ENCODE measurements at regions not wholly inside any gene's neighbourhood (a gene's known extent, or its start where the extent isn't known, plus 50 kb on each side); places are given as distances from the start of the nearest gene placed in this dataset.

- no peaks in the 10 kb centered on the region for H3K27me3 ChIP-seq (ENCODE audit: control insufficient read depth, insufficient read depth, low read length)
- POLR2A ChIA-PET, result no interaction called here
- no peak for DNase-seq (ENCODE audit: low read depth)
- TF ChIP-seq, protein P1, sequence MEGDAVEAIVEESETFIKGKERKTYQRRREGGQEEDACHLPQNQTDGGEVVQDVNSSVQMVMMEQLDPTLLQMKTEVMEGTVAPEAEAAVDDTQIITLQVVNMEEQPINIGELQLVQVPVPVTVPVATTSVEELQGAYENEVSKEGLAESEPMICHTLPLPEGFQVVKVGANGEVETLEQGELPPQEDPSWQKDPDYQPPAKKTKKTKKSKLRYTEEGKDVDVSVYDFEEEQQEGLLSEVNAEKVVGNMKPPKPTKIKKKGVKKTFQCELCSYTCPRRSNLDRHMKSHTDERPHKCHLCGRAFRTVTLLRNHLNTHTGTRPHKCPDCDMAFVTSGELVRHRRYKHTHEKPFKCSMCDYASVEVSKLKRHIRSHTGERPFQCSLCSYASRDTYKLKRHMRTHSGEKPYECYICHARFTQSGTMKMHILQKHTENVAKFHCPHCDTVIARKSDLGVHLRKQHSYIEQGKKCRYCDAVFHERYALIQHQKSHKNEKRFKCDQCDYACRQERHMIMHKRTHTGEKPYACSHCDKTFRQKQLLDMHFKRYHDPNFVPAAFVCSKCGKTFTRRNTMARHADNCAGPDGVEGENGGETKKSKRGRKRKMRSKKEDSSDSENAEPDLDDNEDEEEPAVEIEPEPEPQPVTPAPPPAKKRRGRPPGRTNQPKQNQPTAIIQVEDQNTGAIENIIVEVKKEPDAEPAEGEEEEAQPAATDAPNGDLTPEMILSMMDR (IDR thresholded peaks at IDR 0.05; ENCODE audit: insufficient read depth, low read depth, low read length), result no peak
- CTCF ChIA-PET, result interaction anchor here (0.7 to 2.5 kb wide), 5 partner anchors 8 to 38 kb away, joined by 3 to 8 read pairs (median 4); no protein-coding TSS in a partner anchor
- H3K36me3 ChIP-seq (ENCODE audit: control insufficient read depth, insufficient read depth, low read length), result no peaks in the 10 kb centered on the region
- no peak overlapping the region for H3K4me3 ChIP-seq (ENCODE audit: low read depth, low read length)
These were observed 159.4 kb upstream of the NR3C1 start for GRCh38 chr5:143562935-143563334.

- no peaks in the 10 kb centered on the region for H3K36me3 ChIP-seq (ENCODE audit: control insufficient read depth, insufficient read depth, low read length)
- no peak for DNase-seq (ENCODE audit: low read depth)
- CTCF ChIA-PET, result interaction anchor here (1.4 to 2.5 kb wide), 2 partner anchors 8 to 15 kb away, joined by 4 to 8 read pairs; no protein-coding TSS in a partner anchor
- POLR2A ChIA-PET, result no interaction called here
- no peak overlapping the region for H3K4me3 ChIP-seq (ENCODE audit: low read depth, low read length)
- no peaks in the 10 kb centered on the region for H3K27me3 ChIP-seq (ENCODE audit: control insufficient read depth, insufficient read depth, low read length)
- TF ChIP-seq, protein P1 (IDR thresholded peaks at IDR 0.05; ENCODE audit: insufficient read depth, low read depth, low read length), result no peak
These were observed 157.7 kb upstream of the NR3C1 start for GRCh38 chr5:143561219-143561618.

GRCh38 chr5:143560378-143560777 is 156.9 kb upstream of the NR3C1 start:
- H3K4me3 ChIP-seq (ENCODE audit: low read depth, low read length), result no peak overlapping the region
- ChIA-PET POLR2A (no interaction called here), CTCF (no interaction called here)
- TF ChIP-seq, protein P1 (IDR thresholded peaks at IDR 0.05; ENCODE audit: insufficient read depth, low read depth, low read length), result no peak
- no peaks in the 10 kb centered on the region for H3K36me3 ChIP-seq (ENCODE audit: control insufficient read depth, insufficient read depth, low read length)
- DNase-seq (ENCODE audit: low read depth), result no peak
- H3K27me3 ChIP-seq (ENCODE audit: control insufficient read depth, insufficient read depth, low read length), result no peaks in the 10 kb centered on the region

- Histone ChIP-seq H3K36me3 (ENCODE audit: control insufficient read depth, insufficient read depth, low read length) (no peaks in the 10 kb centered on the region), H3K4me3 (ENCODE audit: low read depth, low read length) (no peak overlapping the region), H3K27me3 (ENCODE audit: control insufficient read depth, insufficient read depth, low read length) (no peaks in the 10 kb centered on the region)
- ChIA-PET POLR2A (no interaction called here), CTCF (interaction anchor here (1.3 kb wide), 1 partner anchor 16 kb away, joined by 4 read pairs; no protein-coding TSS in a partner anchor)
- TF ChIP-seq, protein P1 (IDR thresholded peaks at IDR 0.05; ENCODE audit: insufficient read depth, low read depth, low read length), result no peak
- no peak for DNase-seq (ENCODE audit: low read depth)
These were observed 156.2 kb upstream of the NR3C1 start for GRCh38 chr5:143559586-143560109.

DNA sequence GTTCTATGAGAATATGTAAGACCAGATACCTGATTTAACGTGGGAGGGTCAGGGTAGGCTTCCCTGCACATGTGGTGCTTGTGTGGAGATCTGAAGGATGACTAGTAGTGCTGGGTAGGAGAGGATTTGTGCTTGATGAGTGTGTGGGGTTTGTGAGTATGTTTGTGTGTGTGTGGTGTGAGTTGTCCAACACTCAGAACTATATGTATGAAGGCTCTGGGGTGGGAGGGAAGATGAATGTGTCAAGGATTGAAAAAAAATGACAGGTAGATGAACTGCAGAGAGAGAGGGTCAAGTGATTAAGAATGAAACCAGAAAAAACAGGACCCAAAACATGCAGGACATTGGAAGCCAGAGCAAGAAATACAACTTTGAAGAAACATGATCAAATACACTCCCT is 154.6 kb upstream of the NR3C1 start:
- POLR2A ChIA-PET, result no interaction called here
- no peaks in the 10 kb centered on the region for H3K36me3 ChIP-seq (ENCODE audit: control insufficient read depth, insufficient read depth, low read length)
- DNase-seq (ENCODE audit: low read depth), result no peak
- CTCF ChIA-PET, result no interaction called here
- H3K27me3 ChIP-seq (ENCODE audit: control insufficient read depth, insufficient read depth, low read length), result no peaks in the 10 kb centered on the region
- TF ChIP-seq, protein P1 (IDR thresholded peaks at IDR 0.05; ENCODE audit: insufficient read depth, low read depth, low read length), result no peak
- no peak overlapping the region for H3K4me3 ChIP-seq (ENCODE audit: low read depth, low read length)

Measured in BJ (cell line).